Erythroblast (primary cell): ENCODE measurements at regions not wholly inside any gene's neighbourhood (a gene's known extent, or its start where the extent isn't known, plus 50 kb on each side); places are given as distances from the start of the nearest gene placed in this dataset.

Source experiments
- GATA1 ChIP-seq: IDR thresholded peaks from 2 replicates; pipeline ENCODE4 v1.6.1; 2011; ENCODE audit warnings: low read depth, mild to moderate bottlenecking, control low read depth, low read length, moderate library complexity
- POLR2A ChIP-seq: IDR thresholded peaks from 2 replicates; pipeline ENCODE4 v1.6.1; 2011; ENCODE audit warnings: mild to moderate bottlenecking, low read length

- TF ChIP-seq POLR2A = no peak
- TF ChIP-seq GATA1 = no peak
Observed at GRCh38 chr18:73961804-73962203, 185.8 kb downstream of the FBXO15 start.
